GM12891 (cell line): ENCODE measurements at regions not wholly inside any gene's neighbourhood (a gene's known extent, or its start where the extent isn't known, plus 50 kb on each side); places are given as distances from the start of the nearest gene placed in this dataset.
"Not testable (repeated sequence)": the region's sequence is repeated elsewhere in the genome, so short reads cannot be mapped to it uniquely, and the experiment has no call there.

Experiments used
- DNase-seq: peaks from one replicate; pipeline ENCODE4 v3.0.0; 2011; ENCODE audit warnings: low spot score; ENCODE audit not compliant: insufficient read length
- FAIRE-seq: peaks from 2 replicates; lab custom pipeline; 2011; peaks lifted over from hg19 to GRCh38; lab: Jason Lieb, UNC
- PAX5 ChIP-seq: IDR thresholded peaks from 2 replicates; pipeline ENCODE4 v1.6.1; 2011; ENCODE audit warnings: low read length, moderate library complexity, mild to moderate bottlenecking; ENCODE audit not compliant: insufficient read depth, severe bottlenecking
- POLR2A ChIP-seq: IDR thresholded peaks from 2 replicates; pipeline ENCODE4 v1.6.1; 2011; ENCODE audit warnings: low read depth, low read length, control low read depth
- POLR2AphosphoS5 ChIP-seq: IDR thresholded peaks from 2 replicates; pipeline ENCODE4 v1.6.1; 2011; ENCODE audit warnings: low read depth, low read length, control low read depth
- POU2F2 ChIP-seq: IDR thresholded peaks from 2 replicates; pipeline ENCODE4 v1.6.1; 2011; ENCODE audit warnings: low read depth, mild to moderate bottlenecking, control low read depth, low read length, moderate library complexity
- SPI1 ChIP-seq: IDR thresholded peaks from 2 replicates; pipeline ENCODE4 v1.6.1; 2011; ENCODE audit warnings: low read depth, low read length, control low read depth
- TAF1 ChIP-seq: IDR thresholded peaks from 2 replicates; pipeline ENCODE4 v1.6.1; 2011; ENCODE audit warnings: low read depth, low read length, control low read depth

DNA sequence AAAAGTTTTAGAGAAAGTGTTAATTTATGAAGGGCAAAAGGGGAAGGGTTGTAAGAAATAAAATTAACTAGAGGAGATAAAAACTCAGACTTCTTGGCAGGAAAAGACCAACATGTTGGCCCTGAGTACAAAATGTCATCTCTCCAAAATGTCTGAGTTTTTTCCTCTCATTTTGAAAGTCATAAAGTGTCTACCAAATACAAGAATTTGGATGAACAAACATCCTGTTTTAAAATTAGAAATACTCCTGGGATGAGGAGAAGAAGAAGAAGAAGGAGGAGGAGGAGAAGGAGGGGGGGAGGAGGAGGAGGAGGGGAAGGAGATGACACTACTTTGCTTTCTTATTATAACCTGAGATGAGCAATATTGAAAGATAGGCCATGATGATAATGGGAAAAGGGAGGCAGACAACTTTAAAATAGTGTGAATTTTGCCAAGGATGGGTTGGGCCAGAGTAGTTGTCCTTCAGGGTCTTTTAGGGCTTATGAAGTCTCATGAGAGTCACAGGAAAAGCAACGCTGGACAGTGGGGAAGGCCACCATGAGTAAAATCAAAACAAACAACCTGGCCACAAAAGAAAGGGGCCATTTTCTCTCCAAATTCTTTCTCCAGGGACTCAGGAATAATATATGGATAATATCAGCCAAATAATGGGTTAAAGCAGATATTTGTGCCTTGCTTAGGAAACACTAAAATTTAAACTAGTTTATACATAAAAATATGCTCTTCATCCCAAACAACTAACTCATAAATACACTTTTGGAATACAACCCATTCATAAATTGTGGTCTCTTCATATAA is 632.9 kb downstream of the EPHA3 start:
- FAIRE-seq (no peak), DNase-seq (no peak)
- TF ChIP-seq POLR2AphosphoS5 (no peak), POLR2A (no peak), TAF1 (no peak), SPI1 (no peak), PAX5 (no peak), POU2F2 (no peak)

DNA sequence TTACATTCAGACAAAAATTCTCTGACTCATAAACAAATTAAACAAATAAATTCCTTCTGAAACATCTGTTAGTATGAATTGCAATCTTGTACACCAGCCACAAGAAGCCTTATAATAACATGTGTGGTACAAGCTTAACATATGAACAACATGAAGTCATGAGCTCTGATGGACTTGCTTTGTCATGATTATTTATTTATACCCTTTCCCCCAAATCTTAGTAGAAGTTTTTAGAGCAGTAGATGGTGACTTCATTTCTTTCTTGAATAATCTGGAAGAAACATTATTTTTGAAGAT is 633.4 kb downstream of the EPHA3 start:
- TF ChIP-seq POU2F2: no peak
- TF ChIP-seq PAX5: no peak
- no peak for TF ChIP-seq SPI1
- TF ChIP-seq TAF1: no peak
- TF ChIP-seq POLR2AphosphoS5: no peak
- no peak for TF ChIP-seq POLR2A
- DNase-seq: no peak
- FAIRE-seq: no peak

DNA sequence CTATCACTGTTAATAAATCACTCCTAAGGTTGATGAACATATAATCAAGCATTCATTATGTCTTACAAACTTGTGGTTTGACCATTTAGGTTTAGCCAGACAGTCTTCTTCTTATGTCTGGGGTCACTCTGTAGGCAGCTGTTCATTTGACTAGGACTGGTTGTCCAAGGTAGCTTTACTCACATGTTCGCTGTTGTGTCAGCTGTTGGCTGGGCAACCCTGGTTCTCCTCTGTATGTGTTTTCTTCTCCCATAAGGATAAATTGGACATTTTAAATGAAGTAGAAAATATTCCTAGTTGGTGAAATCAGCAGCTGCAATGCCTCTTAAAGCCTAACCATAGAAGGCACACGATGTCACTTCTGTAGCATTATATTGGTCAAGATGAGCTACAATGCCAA is 635.1 kb downstream of the EPHA3 start:
- FAIRE-seq: no peak
- no peak for DNase-seq

DNA sequence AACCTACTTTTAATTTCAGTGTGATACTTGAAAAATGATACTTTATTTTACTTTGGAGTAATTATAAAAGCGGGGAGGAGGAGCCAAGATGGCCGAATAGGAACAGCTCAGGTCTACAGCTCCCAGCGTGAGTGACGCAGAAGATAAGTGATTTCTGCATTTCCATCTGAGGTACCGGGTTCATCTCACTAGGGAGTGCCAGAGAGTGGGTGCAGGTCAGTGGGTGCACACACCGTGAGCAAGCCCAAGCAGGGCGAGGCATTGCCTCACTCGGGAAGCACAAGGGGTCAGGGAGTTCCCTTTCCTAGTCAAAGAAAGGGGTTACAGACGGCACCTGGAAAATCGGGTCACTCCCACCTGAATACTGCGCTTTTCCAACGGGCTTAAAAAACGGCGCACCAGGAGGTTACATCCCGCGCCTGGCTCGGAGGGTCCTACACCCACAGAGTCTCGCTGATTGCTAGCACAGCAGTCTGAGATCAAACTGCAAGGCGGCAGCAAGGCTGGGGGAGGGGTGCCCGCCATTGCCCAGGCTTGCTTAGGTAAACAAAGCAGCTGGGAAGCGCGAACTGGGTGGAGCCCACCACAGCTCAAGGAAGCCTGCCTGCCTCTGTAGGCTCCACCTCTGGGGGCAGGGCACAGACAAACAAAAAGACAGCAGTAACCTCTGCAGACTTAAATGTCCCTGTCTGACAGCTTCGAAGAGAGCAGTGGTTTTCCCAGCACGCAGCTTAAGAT is 640.3 kb downstream of the EPHA3 start:
- not testable (repeated sequence) for FAIRE-seq, DNase-seq

More for the DNA sequence above, 635.1 kb downstream of the EPHA3 start:
- TF ChIP-seq POLR2AphosphoS5 (no peak), TAF1 (no peak), SPI1 (no peak), POU2F2 (no peak), POLR2A (no peak), PAX5 (no peak)

DNA sequence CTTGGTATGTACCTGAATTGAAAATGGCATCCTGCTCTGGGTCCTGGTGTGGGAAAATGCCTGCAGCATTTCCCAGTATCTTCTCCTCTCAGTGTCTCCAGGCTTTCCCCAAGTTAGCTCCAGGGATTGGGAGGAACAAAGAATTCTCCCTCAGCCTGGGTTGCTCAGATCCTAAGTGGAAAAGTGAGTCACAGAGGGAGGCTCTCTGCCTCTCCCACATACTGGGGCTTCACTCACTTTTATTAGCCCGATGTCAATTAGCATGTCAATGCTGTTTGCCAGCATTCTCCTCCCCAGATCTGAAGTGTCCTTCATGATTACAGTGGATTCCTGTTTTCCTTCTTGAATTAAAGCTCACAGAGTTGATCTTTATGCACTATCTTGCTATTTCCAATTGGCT is 655.0 kb downstream of the EPHA3 start:
- FAIRE-seq (no peak), DNase-seq (no peak)

DNA sequence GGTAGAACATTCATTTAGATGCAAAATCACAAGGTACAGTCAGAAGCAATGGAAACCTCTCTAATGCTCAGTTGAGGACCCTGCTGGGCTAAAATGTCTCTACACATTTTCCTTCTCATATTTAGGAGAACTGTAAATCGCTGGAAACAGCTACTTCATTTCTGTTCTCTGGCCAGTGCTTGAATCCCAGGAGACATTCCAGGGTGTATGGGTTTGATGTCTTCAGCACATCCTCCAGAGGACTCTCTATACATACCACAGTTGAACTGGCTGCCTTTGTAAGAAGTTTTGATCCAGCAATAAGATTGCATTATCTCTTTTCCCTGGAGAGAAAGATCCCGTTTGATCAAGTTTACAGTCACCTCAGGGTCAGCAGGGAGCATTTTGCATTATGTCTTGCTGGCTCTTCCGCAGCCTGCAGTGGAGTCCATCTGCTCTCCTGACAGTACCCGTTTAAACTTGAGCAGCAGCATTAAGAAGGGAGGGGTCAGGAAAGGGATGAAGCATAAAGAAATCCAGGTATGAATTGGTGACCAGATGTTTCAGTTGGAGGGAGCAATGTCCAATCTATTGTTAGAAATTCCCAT is 676.0 kb downstream of the EPHA3 start:
- TF ChIP-seq SPI1 (no peak), POU2F2 (no peak), PAX5 (no peak), POLR2A (no peak), TAF1 (no peak), POLR2AphosphoS5 (no peak)
- FAIRE-seq (no peak), DNase-seq (no peak)

More for the DNA sequence above, 655.0 kb downstream of the EPHA3 start:
- TF ChIP-seq POU2F2: no peak
- no peak for TF ChIP-seq POLR2AphosphoS5
- no peak for TF ChIP-seq TAF1
- TF ChIP-seq POLR2A: no peak
- TF ChIP-seq PAX5: no peak
- no peak for TF ChIP-seq SPI1

DNA sequence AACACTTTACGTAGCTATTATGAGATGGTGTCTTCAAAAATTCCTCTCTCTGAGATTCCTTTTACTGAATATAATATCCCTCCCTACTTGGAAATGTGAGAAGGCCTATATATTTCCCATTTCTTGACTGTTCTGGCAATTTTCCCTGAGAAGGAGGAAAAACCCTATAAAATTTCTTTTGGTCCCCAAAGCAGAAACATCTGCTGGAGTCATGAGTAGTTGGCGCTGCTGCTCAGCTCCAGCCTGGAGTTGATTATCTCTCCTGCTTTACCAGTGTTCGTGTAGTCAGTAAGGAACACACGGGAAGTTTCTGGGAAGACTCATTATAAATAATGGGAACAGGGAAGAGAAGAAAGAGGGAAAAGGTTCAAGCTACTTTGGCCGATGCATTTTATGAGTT is 680.1 kb downstream of the EPHA3 start:
- FAIRE-seq (no peak), DNase-seq (no peak)
- no peak for TF ChIP-seq POLR2AphosphoS5
- TF ChIP-seq POLR2A: no peak
- TF ChIP-seq POU2F2: no peak
- no peak for TF ChIP-seq SPI1

DNA sequence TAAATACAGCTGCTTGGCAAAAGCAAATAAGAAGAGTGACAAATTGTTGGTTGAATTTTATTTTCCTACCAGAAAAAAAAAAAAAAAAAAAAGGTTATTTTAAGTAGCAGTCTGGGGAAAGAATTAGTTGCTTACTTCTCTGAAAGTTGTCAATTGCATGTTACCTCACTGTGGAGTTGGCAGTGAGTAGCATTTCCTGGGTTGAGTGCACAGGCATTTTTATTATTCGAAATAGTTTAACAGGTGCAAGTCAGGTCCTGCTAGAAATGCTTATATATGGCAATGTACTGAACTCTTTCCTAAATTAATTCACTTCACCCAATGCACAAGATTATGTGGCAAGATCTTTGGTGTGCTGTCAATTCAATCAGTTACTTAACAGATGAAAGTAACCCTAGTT is 680.6 kb downstream of the EPHA3 start:
- FAIRE-seq (no peak), DNase-seq (no peak)
- no peak for TF ChIP-seq POU2F2
- TF ChIP-seq TAF1: no peak
- TF ChIP-seq SPI1: no peak
- TF ChIP-seq PAX5: no peak
- TF ChIP-seq POLR2AphosphoS5: no peak
- no peak for TF ChIP-seq POLR2A

DNA sequence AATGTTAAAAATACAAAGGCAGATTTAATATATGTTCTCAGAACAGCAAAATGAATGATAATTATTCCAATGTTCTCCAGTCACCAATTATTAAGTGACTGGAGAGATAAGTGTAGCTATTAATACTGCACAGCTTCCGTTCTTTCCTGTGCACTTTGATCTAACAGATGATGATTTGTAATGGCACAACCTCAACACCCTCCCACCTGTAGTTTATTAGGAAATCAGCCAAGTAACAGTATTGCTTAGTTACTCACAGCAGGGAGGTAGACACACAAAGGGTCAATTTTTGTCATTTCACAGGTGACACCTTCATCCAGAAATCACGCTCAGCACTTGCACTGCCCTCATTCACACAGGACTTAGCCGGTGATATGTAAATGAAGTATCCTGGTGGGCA is 688.1 kb downstream of the EPHA3 start:
- DNase-seq (no peak), FAIRE-seq (no peak)
- no peak for TF ChIP-seq POLR2A
- no peak for TF ChIP-seq SPI1
- TF ChIP-seq POLR2AphosphoS5: no peak
- TF ChIP-seq POU2F2: no peak
- TF ChIP-seq PAX5: no peak
- no peak for TF ChIP-seq TAF1

DNA sequence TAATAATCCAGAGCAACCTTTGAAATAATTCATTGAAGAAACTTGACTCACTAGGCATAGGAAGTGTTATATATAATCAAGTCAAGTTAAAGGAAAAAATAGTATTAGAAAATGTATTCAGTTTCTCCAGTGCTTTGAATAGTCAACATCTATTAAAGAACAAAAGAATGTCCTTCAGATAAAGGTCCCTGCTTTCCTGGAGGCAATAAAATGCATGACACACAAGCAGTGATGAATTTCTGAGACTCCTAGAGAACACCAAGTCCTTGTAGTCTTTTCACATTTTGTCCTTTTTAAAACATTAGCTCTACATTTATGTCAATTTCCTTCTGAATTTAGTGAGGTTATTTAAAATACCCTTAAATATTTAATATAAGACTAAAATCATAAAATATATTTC is 695.5 kb downstream of the EPHA3 start:
- DNase-seq (no peak), FAIRE-seq (no peak)
- TF ChIP-seq POLR2A (no peak), POLR2AphosphoS5 (no peak), PAX5 (no peak), SPI1 (no peak), TAF1 (no peak), POU2F2 (no peak)
